ENCODE measurements at regions not wholly inside any gene's neighbourhood (a gene's known extent, or its start where the extent isn't known, plus 50 kb on each side); places are given as distances from the start of the nearest gene placed in this dataset.
"Not testable (repeated sequence)": the region's sequence is repeated elsewhere in the genome, so short reads cannot be mapped to it uniquely, and the experiment has no call there.

DNA sequence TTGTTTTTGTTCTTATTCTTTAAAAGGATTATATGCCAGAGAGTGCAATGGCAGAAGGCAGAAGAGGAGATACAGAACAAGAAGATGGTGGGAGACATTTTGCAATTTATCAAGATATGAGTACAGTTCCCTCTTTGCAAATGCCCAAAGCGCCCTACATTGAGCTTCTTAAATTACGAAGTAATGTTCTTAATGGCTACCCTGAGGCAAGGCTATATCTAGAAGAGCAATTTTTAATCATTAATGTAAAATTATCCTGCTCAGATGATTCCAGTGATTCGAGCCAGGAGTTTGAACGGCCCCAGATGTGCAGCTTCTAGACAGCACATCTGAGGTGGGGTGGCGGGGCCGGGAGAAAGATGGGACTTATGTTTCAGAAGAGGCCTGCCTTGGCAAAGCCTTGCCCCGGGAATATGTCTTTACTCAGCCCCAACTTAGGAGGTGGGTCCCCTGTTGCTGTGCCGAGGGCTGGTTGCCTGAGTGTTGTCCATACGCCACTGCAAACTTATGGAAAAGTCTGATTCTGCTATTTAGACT is 84.9 kb upstream of the MLN start:
- H3K4me3 ChIP-seq (ENCODE audit: low read length): no peak overlapping the region
- no peak for DNase-seq (ENCODE audit: low read depth)
- TF ChIP-seq, protein P1, sequence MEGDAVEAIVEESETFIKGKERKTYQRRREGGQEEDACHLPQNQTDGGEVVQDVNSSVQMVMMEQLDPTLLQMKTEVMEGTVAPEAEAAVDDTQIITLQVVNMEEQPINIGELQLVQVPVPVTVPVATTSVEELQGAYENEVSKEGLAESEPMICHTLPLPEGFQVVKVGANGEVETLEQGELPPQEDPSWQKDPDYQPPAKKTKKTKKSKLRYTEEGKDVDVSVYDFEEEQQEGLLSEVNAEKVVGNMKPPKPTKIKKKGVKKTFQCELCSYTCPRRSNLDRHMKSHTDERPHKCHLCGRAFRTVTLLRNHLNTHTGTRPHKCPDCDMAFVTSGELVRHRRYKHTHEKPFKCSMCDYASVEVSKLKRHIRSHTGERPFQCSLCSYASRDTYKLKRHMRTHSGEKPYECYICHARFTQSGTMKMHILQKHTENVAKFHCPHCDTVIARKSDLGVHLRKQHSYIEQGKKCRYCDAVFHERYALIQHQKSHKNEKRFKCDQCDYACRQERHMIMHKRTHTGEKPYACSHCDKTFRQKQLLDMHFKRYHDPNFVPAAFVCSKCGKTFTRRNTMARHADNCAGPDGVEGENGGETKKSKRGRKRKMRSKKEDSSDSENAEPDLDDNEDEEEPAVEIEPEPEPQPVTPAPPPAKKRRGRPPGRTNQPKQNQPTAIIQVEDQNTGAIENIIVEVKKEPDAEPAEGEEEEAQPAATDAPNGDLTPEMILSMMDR (IDR thresholded peaks at IDR 0.05; ENCODE audit: insufficient read depth, low read depth, low read length, missing control alignments): no peak

DNA sequence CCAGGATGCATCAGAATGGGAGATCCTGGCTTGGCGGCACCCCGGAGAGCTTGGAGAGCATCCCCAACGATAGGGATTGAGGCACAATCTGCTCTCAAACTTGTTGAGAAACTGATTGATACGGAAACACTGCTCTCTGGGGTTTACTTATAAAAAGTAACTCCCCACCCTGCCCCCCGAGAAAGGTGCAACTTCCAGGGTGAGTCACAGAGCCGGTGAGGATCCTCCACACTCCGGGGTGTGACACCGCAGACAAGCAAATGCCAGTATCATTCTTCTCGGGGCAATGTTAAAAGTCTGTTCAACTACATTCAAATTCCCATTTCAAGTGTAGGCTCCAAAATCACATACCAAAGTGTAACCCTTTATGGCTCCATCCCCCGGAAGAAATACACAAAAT is 84.4 kb upstream of the MLN start:
- H3K4me3 ChIP-seq (ENCODE audit: low read length): no peak overlapping the region
- TF ChIP-seq, protein P1 (IDR thresholded peaks at IDR 0.05; ENCODE audit: insufficient read depth, low read depth, low read length, missing control alignments): no peak
- no peak for DNase-seq (ENCODE audit: low read depth)

DNA sequence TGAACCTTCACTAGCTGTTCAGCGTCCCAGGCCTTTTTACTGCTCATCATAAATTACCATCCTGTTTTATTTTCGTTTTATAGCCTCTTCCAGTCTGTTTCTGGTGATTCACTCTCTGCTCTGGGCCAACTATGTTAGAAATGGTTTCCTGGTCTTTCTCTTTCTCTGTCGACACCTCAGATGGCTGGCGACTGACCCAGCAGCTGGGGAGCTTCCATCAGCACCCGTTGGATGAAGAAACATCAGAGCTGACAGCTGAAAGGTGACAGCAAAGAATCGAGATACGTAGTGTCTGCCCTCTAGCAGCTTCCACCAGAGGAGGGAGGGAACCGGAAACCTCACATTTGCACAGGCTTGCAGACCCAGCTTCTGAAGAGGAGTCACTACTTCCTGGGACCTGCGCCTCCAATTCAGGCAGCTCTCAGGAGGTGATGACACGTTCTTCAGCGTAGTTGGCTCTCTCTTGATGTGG is 82.9 kb upstream of the MLN start:
- H3K4me3 ChIP-seq (ENCODE audit: low read length): no peak overlapping the region
- TF ChIP-seq, protein P1 (IDR thresholded peaks at IDR 0.05; ENCODE audit: insufficient read depth, low read depth, low read length, missing control alignments): no peak

DNA sequence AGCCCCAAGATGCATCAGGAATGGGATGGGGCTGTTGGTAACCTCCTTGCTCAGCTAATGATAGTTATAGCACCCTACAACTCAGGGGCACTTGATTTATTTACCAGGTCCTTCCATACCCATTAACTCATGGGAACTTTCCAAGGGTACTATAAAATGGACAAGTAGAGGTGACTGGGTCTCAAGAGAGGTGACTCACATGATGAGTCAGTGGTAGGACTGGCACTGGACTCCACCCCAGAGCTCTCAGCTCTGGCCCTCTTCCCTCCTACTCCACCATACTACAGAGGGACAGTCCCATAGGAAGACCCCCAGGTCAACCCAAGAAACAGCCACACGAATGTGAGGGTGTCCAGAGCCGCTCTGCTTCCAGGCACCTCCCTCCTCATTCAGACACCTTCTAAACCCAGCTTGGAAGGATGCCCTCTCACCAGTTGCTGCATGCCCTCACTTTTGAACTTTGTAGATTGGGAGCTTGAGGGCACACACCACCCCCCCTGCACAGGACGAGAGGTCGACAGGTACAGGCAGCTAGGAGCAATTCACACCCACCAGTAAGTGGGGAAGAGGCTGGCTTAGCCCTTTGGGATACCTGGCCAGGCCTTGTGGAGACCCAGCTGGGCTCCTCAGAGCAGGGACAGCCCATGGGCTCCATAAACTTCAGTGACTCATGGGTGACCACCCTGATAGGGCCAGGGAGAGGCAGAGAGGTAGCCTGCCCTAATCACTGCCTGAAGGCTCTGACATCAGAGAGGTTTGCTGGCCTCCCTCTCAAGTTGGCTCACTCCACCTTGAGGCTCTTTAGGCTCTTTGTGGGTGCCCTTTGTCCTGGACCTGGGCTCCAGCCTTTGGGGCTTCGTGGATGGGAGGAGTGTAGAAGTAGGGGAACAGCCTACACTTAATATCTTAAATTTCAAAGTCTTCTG is 81.6 kb upstream of the MLN start:
- no peak overlapping the region for H3K4me3 ChIP-seq (ENCODE audit: low read length)
- TF ChIP-seq, protein P1 (IDR thresholded peaks at IDR 0.05; ENCODE audit: insufficient read depth, low read depth, low read length, missing control alignments): no peak
- peak; percentile 48 for DNase-seq (ENCODE audit: low read depth)

More for the DNA sequence above, 82.9 kb upstream of the MLN start:
- DNase-seq (ENCODE audit: low read depth): peak; percentile 31

DNA sequence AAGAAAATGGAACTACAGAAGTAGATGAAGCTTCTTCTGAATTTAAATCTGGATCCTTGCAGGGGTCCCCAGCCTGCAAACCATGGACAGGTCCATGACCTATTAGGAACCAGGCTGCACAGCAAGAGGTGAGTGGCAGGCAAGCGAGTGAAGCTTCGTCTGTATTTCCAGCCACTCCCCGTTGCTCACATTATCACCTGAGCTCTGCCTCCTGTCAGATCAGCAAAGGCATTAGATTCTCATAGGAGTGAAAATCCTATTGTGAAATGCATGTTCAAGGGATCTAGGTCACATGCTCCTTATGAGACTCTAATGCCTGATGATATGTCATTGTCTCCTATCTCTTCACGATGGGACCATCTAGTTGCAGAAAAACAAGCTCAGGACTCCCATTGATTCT is 79.8 kb upstream of the MLN start:
- H3K4me3 ChIP-seq (ENCODE audit: low read length): not testable (repeated sequence)
- peak; percentile 18 for DNase-seq (ENCODE audit: low read depth)

DNA sequence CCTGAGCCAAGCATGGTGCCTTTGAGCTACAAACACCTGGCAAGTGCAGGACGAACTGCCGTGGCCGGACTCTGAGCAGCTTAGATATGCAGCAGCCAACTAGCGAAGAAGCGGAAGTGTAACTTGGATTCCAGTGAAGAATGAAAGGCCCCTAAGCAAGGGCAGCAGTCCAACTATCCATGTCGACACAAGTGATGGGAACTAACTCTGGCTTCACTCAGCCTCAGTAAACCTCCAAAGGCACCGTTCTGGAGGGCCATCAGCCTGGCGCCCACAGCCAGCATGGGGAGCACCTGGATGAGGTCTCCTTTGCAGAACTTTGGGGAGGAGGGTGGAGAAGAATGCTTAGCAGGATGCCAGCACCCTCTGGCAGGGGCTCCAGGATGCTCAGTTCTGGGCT is 78.4 kb upstream of the MLN start:
- DNase-seq (ENCODE audit: low read depth): peak; percentile 18
- H3K4me3 ChIP-seq (ENCODE audit: low read length): no peak overlapping the region
- TF ChIP-seq, protein P1 (IDR thresholded peaks at IDR 0.05; ENCODE audit: insufficient read depth, low read depth, low read length, missing control alignments): no peak

DNA sequence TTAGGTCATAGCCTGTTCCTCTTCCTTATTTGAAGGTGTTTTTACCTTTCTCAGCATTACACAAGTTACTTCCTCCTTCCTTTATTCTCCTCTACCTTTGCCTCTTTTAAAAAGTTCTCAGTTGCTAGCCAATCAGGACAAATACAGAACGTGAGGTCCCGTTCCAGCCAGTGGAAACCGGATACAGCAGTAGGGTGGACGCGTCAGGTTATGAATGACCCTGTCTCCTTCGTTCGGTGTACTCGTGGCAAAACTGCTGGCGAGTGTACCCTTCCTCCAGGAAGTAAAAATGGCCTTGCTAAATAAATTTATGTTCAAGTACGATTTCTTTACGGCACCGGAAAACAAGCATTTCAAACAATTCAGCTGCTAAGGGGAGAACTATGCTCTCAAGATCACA is 77.0 kb upstream of the MLN start:
- H3K4me3 ChIP-seq (ENCODE audit: low read length): no peak overlapping the region
- no peak for DNase-seq (ENCODE audit: low read depth)
- TF ChIP-seq, protein P1 (IDR thresholded peaks at IDR 0.05; ENCODE audit: insufficient read depth, low read depth, low read length, missing control alignments): no peak

All from epithelial cell of esophagus (primary cell).